ENCODE measurements at regions not wholly inside any gene's neighbourhood (a gene's known extent, or its start where the extent isn't known, plus 50 kb on each side); places are given as distances from the start of the nearest gene placed in this dataset.

DNA sequence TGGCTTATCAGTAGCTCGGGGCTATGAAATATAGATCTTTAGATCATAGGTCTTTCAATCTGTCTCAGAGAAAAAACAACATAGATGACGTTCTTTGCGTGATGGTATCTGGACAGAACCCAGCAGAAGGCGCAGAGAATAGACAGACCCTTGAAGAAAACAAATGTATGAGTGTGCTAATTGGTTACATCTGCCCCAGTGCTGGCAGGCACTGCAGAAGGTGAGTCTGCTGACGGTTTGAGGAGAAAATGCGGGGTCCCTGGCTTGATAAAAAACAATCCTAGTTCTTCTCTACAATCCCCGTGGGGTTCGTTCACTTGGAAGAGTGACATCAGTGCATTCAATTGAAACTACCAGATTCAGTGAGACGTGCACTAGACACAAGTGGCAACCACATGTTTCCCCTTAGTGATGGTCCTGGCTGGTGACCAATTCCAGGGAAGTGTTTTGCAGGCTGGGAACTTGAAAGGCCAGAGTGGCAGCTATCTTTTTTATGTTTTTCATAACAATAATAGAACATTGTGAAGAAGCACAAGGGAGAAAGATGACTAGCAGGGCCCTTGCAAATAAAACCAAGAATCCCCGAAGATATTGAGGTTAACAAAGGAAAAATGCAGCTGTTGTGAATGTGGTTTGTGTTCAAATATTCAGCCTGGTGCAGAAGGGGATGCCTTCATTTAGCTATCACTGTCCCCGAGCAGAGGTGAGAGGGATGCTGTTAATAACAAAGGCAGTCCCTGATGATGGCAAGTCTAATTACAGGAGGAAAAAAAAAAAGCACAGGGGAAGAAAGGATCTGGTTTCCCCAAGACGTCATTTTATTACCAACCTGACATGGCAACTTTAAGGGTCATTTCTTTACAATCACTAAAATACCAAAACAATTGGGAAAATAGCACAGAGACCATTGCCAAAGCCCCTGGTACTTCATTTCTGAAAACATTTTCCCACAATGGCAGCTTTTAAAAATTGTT, 337.6 kb upstream of the FIGN start:
- no peak overlapping the region for H3K4me3 ChIP-seq
- no peak overlapping the region for H3K27ac ChIP-seq
- no peaks in the 10 kb centered on the region for H3K4me1 ChIP-seq
- intact Hi-C loops (cut with DNase I; ENCODE audit: low total_unique reads) = no loop called here
- no peak for DNase-seq
- no peaks in the 10 kb centered on the region for H3K9me3 ChIP-seq
- H3K27me3 ChIP-seq = no peaks in the 10 kb centered on the region
- TF ChIP-seq, protein P1, sequence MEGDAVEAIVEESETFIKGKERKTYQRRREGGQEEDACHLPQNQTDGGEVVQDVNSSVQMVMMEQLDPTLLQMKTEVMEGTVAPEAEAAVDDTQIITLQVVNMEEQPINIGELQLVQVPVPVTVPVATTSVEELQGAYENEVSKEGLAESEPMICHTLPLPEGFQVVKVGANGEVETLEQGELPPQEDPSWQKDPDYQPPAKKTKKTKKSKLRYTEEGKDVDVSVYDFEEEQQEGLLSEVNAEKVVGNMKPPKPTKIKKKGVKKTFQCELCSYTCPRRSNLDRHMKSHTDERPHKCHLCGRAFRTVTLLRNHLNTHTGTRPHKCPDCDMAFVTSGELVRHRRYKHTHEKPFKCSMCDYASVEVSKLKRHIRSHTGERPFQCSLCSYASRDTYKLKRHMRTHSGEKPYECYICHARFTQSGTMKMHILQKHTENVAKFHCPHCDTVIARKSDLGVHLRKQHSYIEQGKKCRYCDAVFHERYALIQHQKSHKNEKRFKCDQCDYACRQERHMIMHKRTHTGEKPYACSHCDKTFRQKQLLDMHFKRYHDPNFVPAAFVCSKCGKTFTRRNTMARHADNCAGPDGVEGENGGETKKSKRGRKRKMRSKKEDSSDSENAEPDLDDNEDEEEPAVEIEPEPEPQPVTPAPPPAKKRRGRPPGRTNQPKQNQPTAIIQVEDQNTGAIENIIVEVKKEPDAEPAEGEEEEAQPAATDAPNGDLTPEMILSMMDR (IDR thresholded peaks at IDR 0.05) = no peak
- TF ChIP-seq POLR2A (IDR thresholded peaks at IDR 0.05) = no peak
- no peaks in the 10 kb centered on the region for H3K36me3 ChIP-seq

DNA sequence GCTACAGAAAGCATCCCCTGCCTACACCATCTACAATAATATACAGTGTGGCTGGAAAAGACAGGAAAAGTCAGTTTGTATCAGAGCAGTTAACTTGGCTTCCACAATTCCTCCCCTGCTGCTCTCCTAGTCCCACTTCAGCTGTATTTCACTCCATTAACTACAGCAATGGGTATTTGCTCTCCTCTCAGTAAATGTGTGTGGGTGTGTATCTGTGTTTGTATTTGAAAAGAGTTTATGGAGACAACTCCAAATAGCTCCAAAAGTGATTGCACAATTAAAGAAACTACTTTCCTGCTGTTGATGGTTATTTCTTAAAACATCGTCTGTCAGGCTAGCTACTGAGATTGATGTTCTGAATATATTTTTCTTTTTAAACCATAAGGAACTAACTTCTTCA, 333.7 kb upstream of the FIGN start:
- H3K27ac ChIP-seq = no peak overlapping the region
- H3K4me3 ChIP-seq = no peak overlapping the region
- no peaks in the 10 kb centered on the region for H3K4me1 ChIP-seq
- intact Hi-C loops (cut with DNase I; ENCODE audit: low total_unique reads) = no loop called here
- no peak for DNase-seq
- TF ChIP-seq POLR2A (IDR thresholded peaks at IDR 0.05) = no peak
- TF ChIP-seq, protein P1 (IDR thresholded peaks at IDR 0.05) = no peak
- H3K9me3 ChIP-seq = no peaks in the 10 kb centered on the region
- no peaks in the 10 kb centered on the region for H3K36me3 ChIP-seq
- no peaks in the 10 kb centered on the region for H3K27me3 ChIP-seq

DNA sequence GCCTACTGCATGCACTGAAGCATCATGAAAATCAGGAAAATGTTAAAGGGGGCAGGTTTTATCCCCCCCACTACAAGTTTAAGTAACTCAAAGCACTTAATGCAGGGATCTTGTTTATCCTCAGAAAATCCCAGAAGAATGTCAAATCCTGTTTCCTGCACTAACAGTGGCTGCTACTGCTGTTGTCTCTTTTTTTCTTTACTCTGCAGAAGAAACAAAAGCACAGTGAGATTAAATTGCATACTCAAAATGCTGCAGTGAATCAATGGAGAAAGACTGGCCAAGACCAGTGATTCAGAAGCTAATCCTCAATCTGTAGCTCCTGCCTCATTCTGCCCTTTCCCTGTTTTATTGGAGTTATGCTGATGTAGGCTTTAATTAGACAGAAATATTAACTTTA, 332.3 kb upstream of the FIGN start:
- intact Hi-C loops (cut with DNase I; ENCODE audit: low total_unique reads) = no loop called here
- H3K36me3 ChIP-seq = no peaks in the 10 kb centered on the region
- H3K27ac ChIP-seq = no peak overlapping the region
- TF ChIP-seq, protein P1 (IDR thresholded peaks at IDR 0.05) = no peak
- no peak for TF ChIP-seq POLR2A (IDR thresholded peaks at IDR 0.05)
- H3K27me3 ChIP-seq = no peaks in the 10 kb centered on the region
- DNase-seq = no peak
- H3K9me3 ChIP-seq = no peaks in the 10 kb centered on the region
- no peaks in the 10 kb centered on the region for H3K4me1 ChIP-seq
- no peak overlapping the region for H3K4me3 ChIP-seq

DNA sequence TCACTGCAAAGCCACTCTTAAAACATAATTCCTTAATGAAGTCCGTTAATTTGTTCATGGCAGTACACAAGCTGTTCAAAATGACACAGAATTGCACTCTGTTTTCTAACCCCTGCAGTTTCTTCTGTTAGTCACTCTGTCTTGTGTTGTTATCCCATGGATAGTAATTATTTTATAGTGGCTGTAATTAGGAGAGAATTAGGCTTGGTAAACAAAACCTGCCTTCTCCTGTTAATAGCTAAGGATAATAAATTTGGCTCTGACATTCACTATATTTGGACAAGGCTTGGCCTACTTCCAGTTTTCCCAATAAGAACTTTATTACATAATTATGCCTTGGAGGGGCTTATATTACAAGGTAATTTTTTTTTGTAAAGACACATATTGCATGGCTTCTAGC, 330.3 kb upstream of the FIGN start:
- no peak for TF ChIP-seq POLR2A (IDR thresholded peaks at IDR 0.05)
- TF ChIP-seq, protein P1 (IDR thresholded peaks at IDR 0.05) = no peak
- H3K9me3 ChIP-seq = no peaks in the 10 kb centered on the region
- no peaks in the 10 kb centered on the region for H3K4me1 ChIP-seq
- H3K36me3 ChIP-seq = no peaks in the 10 kb centered on the region
- no peak overlapping the region for H3K4me3 ChIP-seq
- DNase-seq = no peak
- no peaks in the 10 kb centered on the region for H3K27me3 ChIP-seq
- H3K27ac ChIP-seq = no peak overlapping the region
- intact Hi-C loops (cut with DNase I; ENCODE audit: low total_unique reads) = no loop called here

DNA sequence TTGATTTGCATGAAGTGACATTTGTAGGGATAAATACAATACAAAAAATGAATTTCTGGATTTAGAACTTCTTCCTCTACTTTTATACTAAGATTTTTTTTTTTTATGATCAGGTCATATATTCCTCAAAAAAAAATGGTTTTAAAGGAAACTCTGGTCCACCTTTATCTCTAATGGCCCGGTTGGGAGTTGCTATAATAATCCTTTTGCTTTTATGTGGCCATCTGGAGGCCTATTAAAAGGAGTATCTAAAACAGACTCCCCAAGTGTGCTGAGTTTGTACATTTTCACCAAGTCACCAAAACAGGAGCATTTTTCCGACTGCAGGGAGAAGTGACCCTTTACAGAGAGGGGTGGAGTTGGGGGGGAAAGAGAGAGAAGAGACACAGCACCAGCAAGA, 329.2 kb upstream of the FIGN start:
- no peak for DNase-seq
- Histone ChIP-seq H3K27ac (no peak overlapping the region), H3K4me1 (no peaks in the 10 kb centered on the region), H3K9me3 (no peaks in the 10 kb centered on the region), H3K4me3 (no peak overlapping the region), H3K36me3 (no peaks in the 10 kb centered on the region), H3K27me3 (no peaks in the 10 kb centered on the region)
- intact Hi-C loops (cut with DNase I; ENCODE audit: low total_unique reads) = no loop called here
- TF ChIP-seq POLR2A (IDR thresholded peaks at IDR 0.05) = no peak
- TF ChIP-seq, protein P1 (IDR thresholded peaks at IDR 0.05) = no peak
